Left kidney (tissue), 1 donor: ENCODE measurements at regions not wholly inside any gene's neighbourhood (a gene's known extent, or its start where the extent isn't known, plus 50 kb on each side); places are given as distances from the start of the nearest gene placed in this dataset.
"Not testable (repeated sequence)": the region's sequence is repeated elsewhere in the genome, so short reads cannot be mapped to it uniquely, and the experiment has no call there.

Experiments
- DNase-seq: peaks from one replicate; pipeline ENCODE4 v3.0.0-alpha.2; 2013

GRCh38 chr14:57150449-57150848 is 118.3 kb downstream of the EXOC5 start:
- DNase-seq, result no peak

GRCh38 chr14:57139173-57139572 is 129.5 kb downstream of the EXOC5 start:
- no peak for DNase-seq

- DNase-seq, result no peak
Observed at GRCh38 chr14:57136669-57137328, 131.9 kb downstream of the EXOC5 start.

- not testable (repeated sequence) for DNase-seq
Observed at GRCh38 chr14:57127809-57128208, 140.9 kb downstream of the EXOC5 start.

GRCh38 chr14:57122129-57122528 is 146.6 kb downstream of the EXOC5 start:
- no peak for DNase-seq

- DNase-seq, result not testable (repeated sequence)
Observed at GRCh38 chr14:57112072-57112807, 156.5 kb downstream of the EXOC5 start.

- not testable (repeated sequence) for DNase-seq
Observed at GRCh38 chr14:57110411-57110810, 158.3 kb downstream of the EXOC5 start.

GRCh38 chr14:57091030-57091608 is 177.6 kb downstream of the EXOC5 start:
- no peak for DNase-seq

GRCh38 chr14:57089901-57090300 is 178.8 kb downstream of the EXOC5 start:
- no peak for DNase-seq

GRCh38 chr14:57087841-57088240 is 180.9 kb downstream of the EXOC5 start:
- DNase-seq, result no peak

- DNase-seq, result no peak
Observed at GRCh38 chr14:57086271-57087162, 182.2 kb downstream of the EXOC5 start.

- DNase-seq, result no peak
Observed at GRCh38 chr14:57085801-57086200, 182.9 kb downstream of the EXOC5 start.

GRCh38 chr14:57085043-57085442 is 183.7 kb downstream of the EXOC5 start:
- no peak for DNase-seq

GRCh38 chr14:57080691-57081090 is 188.0 kb downstream of the EXOC5 start:
- DNase-seq, result no peak

GRCh38 chr14:57078054-57078453 is 190.7 kb downstream of the EXOC5 start:
- no peak for DNase-seq

GRCh38 chr14:57073986-57074385 is 194.7 kb downstream of the EXOC5 start:
- DNase-seq, result no peak

- no peak for DNase-seq
Observed at GRCh38 chr14:57071639-57072038, 197.1 kb downstream of the EXOC5 start.

- no peak for DNase-seq
Observed at GRCh38 chr14:57069702-57070101, 199.0 kb downstream of the EXOC5 start.

GRCh38 chr14:57068511-57068910 is 200.2 kb downstream of the EXOC5 start:
- DNase-seq, result no peak

- peak; percentile 45 for DNase-seq
Observed at GRCh38 chr14:57066887-57067513, 201.7 kb downstream of the EXOC5 start.

- no peak for DNase-seq
Observed at GRCh38 chr14:57066463-57066862, 202.2 kb downstream of the EXOC5 start.
